Endothelial cell of umbilical vein (primary cell): ENCODE measurements at regions not wholly inside any gene's neighbourhood (a gene's known extent, or its start where the extent isn't known, plus 50 kb on each side); places are given as distances from the start of the nearest gene placed in this dataset.

ENCODE experiments used
- FOS ChIP-seq: IDR thresholded peaks from 2 replicates; pipeline ENCODE4 v1.6.1; 2011; ENCODE audit warnings: mild to moderate bottlenecking, low read length, moderate library complexity, borderline replicate concordance; ENCODE audit not compliant: insufficient read depth
- GATA2 ChIP-seq: IDR thresholded peaks from 2 replicates; pipeline ENCODE4 v1.7.0; 2011; ENCODE audit warnings: low read depth, mild to moderate bottlenecking, moderate library complexity, mixed read lengths, low read length; ENCODE audit not compliant: insufficient read length, insufficient read depth
- TF ChIP-seq, protein P1 (sequence below), 2 donors: IDR thresholded peaks; 1 replicate in 1 of 2; 2 replicates in 1 of 2; pipeline ENCODE4 v1.5.1; 2011; ENCODE audit warnings: low read length in 2 of 2, mild to moderate bottlenecking in 2 of 2, moderate library complexity in 2 of 2, control low read depth in 1 of 2, inconsistent platforms in 1 of 2, low read depth in 1 of 2; ENCODE audit not compliant: insufficient read depth in 1 of 2; ENCODE audit errors: extremely low read depth in 1 of 2

GRCh38 chr14:53215101-53215500 is 62.0 kb upstream of the DDHD1 start:
- TF ChIP-seq GATA2 = no peak
- TF ChIP-seq, protein P1, sequence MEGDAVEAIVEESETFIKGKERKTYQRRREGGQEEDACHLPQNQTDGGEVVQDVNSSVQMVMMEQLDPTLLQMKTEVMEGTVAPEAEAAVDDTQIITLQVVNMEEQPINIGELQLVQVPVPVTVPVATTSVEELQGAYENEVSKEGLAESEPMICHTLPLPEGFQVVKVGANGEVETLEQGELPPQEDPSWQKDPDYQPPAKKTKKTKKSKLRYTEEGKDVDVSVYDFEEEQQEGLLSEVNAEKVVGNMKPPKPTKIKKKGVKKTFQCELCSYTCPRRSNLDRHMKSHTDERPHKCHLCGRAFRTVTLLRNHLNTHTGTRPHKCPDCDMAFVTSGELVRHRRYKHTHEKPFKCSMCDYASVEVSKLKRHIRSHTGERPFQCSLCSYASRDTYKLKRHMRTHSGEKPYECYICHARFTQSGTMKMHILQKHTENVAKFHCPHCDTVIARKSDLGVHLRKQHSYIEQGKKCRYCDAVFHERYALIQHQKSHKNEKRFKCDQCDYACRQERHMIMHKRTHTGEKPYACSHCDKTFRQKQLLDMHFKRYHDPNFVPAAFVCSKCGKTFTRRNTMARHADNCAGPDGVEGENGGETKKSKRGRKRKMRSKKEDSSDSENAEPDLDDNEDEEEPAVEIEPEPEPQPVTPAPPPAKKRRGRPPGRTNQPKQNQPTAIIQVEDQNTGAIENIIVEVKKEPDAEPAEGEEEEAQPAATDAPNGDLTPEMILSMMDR (IDR thresholded peaks at IDR 0.05; ENCODE audit: extremely low read depth in 1 of 2, insufficient read depth in 1 of 2, low read depth in 1 of 2, low read length in 2 of 2) = no peak
- TF ChIP-seq FOS = no peak
